ENCODE measurements at regions not wholly inside any gene's neighbourhood (a gene's known extent, or its start where the extent isn't known, plus 50 kb on each side); places are given as distances from the start of the nearest gene placed in this dataset.

- Mint-ChIP-seq H3K27me3 (peaks cover 3% of the 10 kb centered on the region), H3K4me1 (no peaks in the 10 kb centered on the region), H3K27ac (no peak overlapping the region), H3K36me3 (ENCODE audit: low read depth) (no peaks in the 10 kb centered on the region), H3K9me3 (peaks cover 14% of the 10 kb centered on the region), H3K4me3 (no peak overlapping the region)
- DNase-seq (no peak), ATAC-seq (no peak)
Measured at GRCh38 chr17:70230850-70231640, 61.7 kb downstream of the KCNJ2 start.

GRCh38 chr17:70232466-70232865 lies 63.1 kb downstream of the KCNJ2 start:
- no peaks in the 10 kb centered on the region for H3K36me3 Mint-ChIP-seq (ENCODE audit: low read depth)
- H3K27me3 Mint-ChIP-seq, result peaks cover 3% of the 10 kb centered on the region
- H3K4me1 Mint-ChIP-seq, result no peaks in the 10 kb centered on the region
- DNase-seq, result no peak
- no peak overlapping the region for H3K4me3 Mint-ChIP-seq
- no peak overlapping the region for H3K27ac Mint-ChIP-seq
- no peak for ATAC-seq
- H3K9me3 Mint-ChIP-seq, result peaks cover 14% of the 10 kb centered on the region

- H3K9me3 Mint-ChIP-seq, result peaks cover 17% of the 10 kb centered on the region
- peaks cover 2% of the 10 kb centered on the region for H3K27me3 Mint-ChIP-seq
- H3K27ac Mint-ChIP-seq, result no peak overlapping the region
Measured at GRCh38 chr17:70235252-70235651, 65.9 kb downstream of the KCNJ2 start.

GRCh38 chr17:70238228-70238627 lies 68.9 kb downstream of the KCNJ2 start:
- H3K27ac Mint-ChIP-seq, result no peak overlapping the region
- H3K9me3 Mint-ChIP-seq, result peaks cover 14% of the 10 kb centered on the region
- ATAC-seq, result no peak
- H3K4me3 Mint-ChIP-seq, result no peak overlapping the region
- H3K36me3 Mint-ChIP-seq (ENCODE audit: low read depth), result no peaks in the 10 kb centered on the region
- H3K4me1 Mint-ChIP-seq, result no peaks in the 10 kb centered on the region
- DNase-seq, result no peak
- no peaks in the 10 kb centered on the region for H3K27me3 Mint-ChIP-seq

More at GRCh38 chr17:70235252-70235651, 65.9 kb downstream of the KCNJ2 start:
- DNase-seq (no peak), ATAC-seq (no peak)
- Mint-ChIP-seq H3K4me1 (no peaks in the 10 kb centered on the region), H3K36me3 (ENCODE audit: low read depth) (no peaks in the 10 kb centered on the region), H3K4me3 (no peak overlapping the region)

DNA sequence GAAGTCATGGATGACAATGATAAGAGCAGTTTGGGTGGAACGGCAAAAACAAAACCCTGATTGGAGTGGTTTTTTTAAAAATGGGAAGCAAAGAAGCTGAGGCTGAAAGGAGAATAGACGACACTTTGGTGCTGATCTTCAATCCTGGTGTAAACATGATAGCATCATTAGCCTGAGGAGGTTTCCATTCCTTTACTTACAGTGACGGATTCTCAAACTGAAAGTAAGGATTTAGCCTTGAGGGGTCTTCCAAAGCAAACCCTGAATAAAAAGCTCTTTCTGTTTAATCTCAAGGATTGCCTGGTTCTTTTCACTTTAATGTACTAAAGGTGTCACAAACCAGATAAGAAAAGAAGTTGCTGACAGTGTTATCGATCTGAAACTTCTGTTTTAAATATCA lies 69.3 kb downstream of the KCNJ2 start:
- no peaks in the 10 kb centered on the region for H3K36me3 Mint-ChIP-seq (ENCODE audit: low read depth)
- ATAC-seq, result no peak
- no peaks in the 10 kb centered on the region for H3K4me1 Mint-ChIP-seq
- DNase-seq, result no peak
- no peaks in the 10 kb centered on the region for H3K27me3 Mint-ChIP-seq
- H3K4me3 Mint-ChIP-seq, result no peak overlapping the region
- H3K27ac Mint-ChIP-seq, result no peak overlapping the region
- peaks cover 14% of the 10 kb centered on the region for H3K9me3 Mint-ChIP-seq

DNA sequence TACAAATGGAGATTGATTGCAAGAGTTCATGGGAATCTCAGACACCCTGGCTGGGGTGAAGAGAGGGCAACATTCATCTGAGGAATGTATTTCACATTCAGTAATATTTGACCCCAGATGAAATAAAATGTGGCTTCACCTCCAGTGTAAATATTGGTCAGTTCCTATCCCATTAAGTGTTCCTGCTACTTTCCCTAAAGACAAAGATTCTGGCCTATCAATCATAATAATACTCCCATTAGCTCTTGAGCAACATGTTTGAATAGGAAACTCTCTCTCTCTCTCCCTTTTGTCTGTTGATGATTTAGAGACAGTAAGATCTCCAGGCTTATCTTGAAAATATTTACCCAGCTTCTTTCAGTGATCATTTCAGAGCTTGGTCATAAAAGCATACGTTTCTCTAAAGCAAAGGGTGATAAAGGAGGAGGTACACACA lies 70.1 kb downstream of the KCNJ2 start:
- DNase-seq (no peak), ATAC-seq (no peak)
- no peak overlapping the region for H3K27ac Mint-ChIP-seq
- H3K27me3 Mint-ChIP-seq, result no peaks in the 10 kb centered on the region
- H3K4me1 Mint-ChIP-seq, result no peaks in the 10 kb centered on the region
- peaks cover 10% of the 10 kb centered on the region for H3K9me3 Mint-ChIP-seq
- H3K4me3 Mint-ChIP-seq, result no peak overlapping the region
- H3K36me3 Mint-ChIP-seq (ENCODE audit: low read depth), result no peaks in the 10 kb centered on the region

- DNase-seq (no peak), ATAC-seq (no peak)
- Mint-ChIP-seq H3K9me3 (peaks cover 3% of the 10 kb centered on the region), H3K36me3 (ENCODE audit: low read depth) (no peaks in the 10 kb centered on the region), H3K27me3 (no peaks in the 10 kb centered on the region), H3K4me1 (no peaks in the 10 kb centered on the region), H3K27ac (no peak overlapping the region), H3K4me3 (no peak overlapping the region)
Measured at GRCh38 chr17:70241071-70241470, 71.7 kb downstream of the KCNJ2 start.

DNA sequence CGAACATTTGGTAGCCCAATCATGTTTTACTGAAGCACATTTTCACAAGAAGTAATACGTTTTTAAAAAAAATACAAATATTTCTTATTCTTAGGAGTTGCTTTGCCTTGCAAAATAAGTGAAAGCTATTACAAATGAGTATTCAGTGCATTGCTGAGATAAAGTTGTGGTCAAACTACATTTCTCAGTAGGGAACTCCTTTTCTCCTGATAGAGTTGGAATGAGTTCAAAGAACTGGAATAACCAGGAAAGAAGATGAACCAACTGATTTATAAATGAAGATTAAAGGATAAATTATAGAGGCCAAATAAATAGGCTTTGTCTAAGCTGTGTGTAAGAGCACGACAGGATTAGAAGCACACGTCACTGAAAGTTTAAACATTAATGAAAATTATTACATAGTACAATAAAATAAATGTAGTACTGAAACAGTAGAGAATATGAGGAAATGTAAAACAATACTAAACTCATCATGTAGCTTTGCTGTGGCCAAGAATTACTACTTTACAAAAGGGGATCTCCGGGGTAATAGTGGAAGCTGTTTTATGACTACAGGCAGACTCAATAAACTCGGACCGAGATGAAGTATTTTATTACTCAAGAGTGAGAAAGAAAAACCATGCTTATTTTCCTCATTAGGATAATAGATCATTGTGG lies 73.6 kb downstream of the KCNJ2 start:
- DNase-seq, result no peak
- no peak for ATAC-seq
- H3K4me3 Mint-ChIP-seq, result no peak overlapping the region

GRCh38 chr17:70251706-70252105 lies 82.4 kb downstream of the KCNJ2 start:
- H3K9me3 Mint-ChIP-seq, result no peaks in the 10 kb centered on the region
- H3K27ac Mint-ChIP-seq, result no peak overlapping the region
- ATAC-seq (no peak), DNase-seq (no peak)
- no peak overlapping the region for H3K4me3 Mint-ChIP-seq
- no peaks in the 10 kb centered on the region for H3K27me3 Mint-ChIP-seq
- H3K4me1 Mint-ChIP-seq, result no peaks in the 10 kb centered on the region
- no peaks in the 10 kb centered on the region for H3K36me3 Mint-ChIP-seq (ENCODE audit: low read depth)

More for the DNA sequence above, 73.6 kb downstream of the KCNJ2 start:
- Mint-ChIP-seq H3K9me3 (peaks cover 3% of the 10 kb centered on the region), H3K36me3 (ENCODE audit: low read depth) (no peaks in the 10 kb centered on the region), H3K27ac (no peak overlapping the region), H3K27me3 (no peaks in the 10 kb centered on the region), H3K4me1 (no peaks in the 10 kb centered on the region)

DNA sequence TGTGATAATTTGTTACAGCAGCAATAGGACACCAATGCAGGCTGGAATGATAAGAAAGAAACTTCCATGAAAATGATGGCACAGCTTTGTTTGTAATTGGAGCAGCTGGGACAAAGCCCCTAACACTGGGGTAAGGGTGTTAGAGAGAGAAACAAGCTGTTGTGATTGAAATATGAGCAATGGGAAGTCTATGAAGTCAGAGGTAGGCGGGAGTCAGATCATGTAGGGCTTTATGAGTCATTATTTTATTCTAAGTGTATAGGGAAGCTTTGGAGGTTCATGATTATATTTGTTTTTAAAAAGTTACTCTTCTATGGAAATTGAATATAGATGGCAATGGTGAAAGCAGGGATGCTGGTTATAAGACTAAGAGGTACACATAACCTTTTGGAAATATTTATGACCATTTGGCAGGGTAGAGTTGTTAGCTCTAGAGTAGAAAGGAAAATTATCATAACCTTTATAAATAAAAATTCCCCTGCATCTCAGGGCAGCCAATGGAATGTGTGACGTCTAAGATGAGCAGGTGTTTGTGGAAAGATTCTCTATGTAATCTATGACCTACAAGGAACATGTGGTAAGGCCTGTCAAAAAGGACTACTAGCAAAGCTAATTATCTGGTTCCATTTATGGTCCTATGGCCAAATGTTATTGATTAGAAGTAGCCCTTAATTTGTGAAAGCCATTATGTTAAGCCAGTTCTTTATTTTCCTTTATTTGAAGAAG lies 85.6 kb downstream of the KCNJ2 start:
- ATAC-seq (no peak), DNase-seq (no peak)
- no peaks in the 10 kb centered on the region for H3K27me3 Mint-ChIP-seq
- peaks cover 5% of the 10 kb centered on the region for H3K9me3 Mint-ChIP-seq
- H3K4me1 Mint-ChIP-seq, result no peaks in the 10 kb centered on the region
- no peak overlapping the region for H3K4me3 Mint-ChIP-seq
- H3K27ac Mint-ChIP-seq, result no peak overlapping the region
- no peaks in the 10 kb centered on the region for H3K36me3 Mint-ChIP-seq (ENCODE audit: low read depth)

DNA sequence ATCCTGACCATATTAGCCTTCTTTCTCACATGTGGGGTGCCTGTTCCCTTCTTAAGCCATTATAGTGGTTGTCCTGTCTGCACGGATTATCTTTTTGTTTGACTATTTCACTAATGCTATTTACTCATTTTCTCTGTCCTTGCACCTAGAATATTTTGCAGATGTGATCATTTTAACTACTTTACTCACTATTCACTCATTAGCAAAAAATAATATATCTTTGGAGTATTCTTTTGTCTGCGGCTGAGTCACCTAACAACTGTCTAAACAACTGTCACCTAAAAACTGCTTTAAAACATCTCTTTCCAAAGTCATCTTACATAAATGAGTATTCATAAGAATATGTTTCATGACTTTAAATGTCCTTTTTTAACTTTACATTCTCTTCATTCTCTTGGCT lies 87.4 kb downstream of the KCNJ2 start:
- H3K27ac Mint-ChIP-seq, result no peak overlapping the region
- no peak overlapping the region for H3K4me3 Mint-ChIP-seq
- H3K36me3 Mint-ChIP-seq (ENCODE audit: low read depth), result no peaks in the 10 kb centered on the region
- peaks cover 5% of the 10 kb centered on the region for H3K9me3 Mint-ChIP-seq
- ATAC-seq (no peak), DNase-seq (no peak)
- H3K27me3 Mint-ChIP-seq, result no peaks in the 10 kb centered on the region
- H3K4me1 Mint-ChIP-seq, result no peaks in the 10 kb centered on the region

DNA sequence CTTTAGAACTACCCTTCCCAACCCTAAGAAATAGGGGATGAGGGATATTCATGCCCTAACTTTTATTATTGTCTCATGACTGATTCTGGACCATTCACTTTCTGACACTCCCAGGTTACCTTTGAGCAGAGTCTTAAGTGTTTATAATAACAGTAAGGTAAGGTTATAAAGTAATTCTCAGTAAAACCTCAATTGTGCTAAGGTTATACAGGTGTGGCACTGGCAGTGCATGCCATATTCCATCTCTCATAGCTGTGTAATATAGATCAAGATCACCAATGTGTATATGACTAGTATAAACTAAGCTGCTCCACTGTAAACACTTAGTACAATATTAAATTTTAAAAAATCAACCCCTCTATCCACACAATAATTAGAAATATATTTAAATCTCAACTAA lies 89.1 kb downstream of the KCNJ2 start:
- Mint-ChIP-seq H3K27me3 (no peaks in the 10 kb centered on the region), H3K4me1 (no peaks in the 10 kb centered on the region), H3K9me3 (peaks cover 5% of the 10 kb centered on the region), H3K4me3 (no peak overlapping the region), H3K27ac (no peak overlapping the region), H3K36me3 (ENCODE audit: low read depth) (no peaks in the 10 kb centered on the region)
- no peak for ATAC-seq
- no peak for DNase-seq

GRCh38 chr17:70259400-70259799 lies 90.1 kb downstream of the KCNJ2 start:
- Mint-ChIP-seq H3K4me3 (no peak overlapping the region), H3K4me1 (no peaks in the 10 kb centered on the region), H3K27ac (no peak overlapping the region), H3K36me3 (ENCODE audit: low read depth) (no peaks in the 10 kb centered on the region), H3K27me3 (no peaks in the 10 kb centered on the region), H3K9me3 (peaks cover 5% of the 10 kb centered on the region)
- no peak for ATAC-seq
- DNase-seq, result no peak

- no peak for ATAC-seq
- no peaks in the 10 kb centered on the region for H3K4me1 Mint-ChIP-seq
- no peaks in the 10 kb centered on the region for H3K27me3 Mint-ChIP-seq
- no peak overlapping the region for H3K27ac Mint-ChIP-seq
- H3K9me3 Mint-ChIP-seq, result peaks cover 5% of the 10 kb centered on the region
- no peak for DNase-seq
- H3K4me3 Mint-ChIP-seq, result no peak overlapping the region
- no peaks in the 10 kb centered on the region for H3K36me3 Mint-ChIP-seq (ENCODE audit: low read depth)
Measured at GRCh38 chr17:70261170-70261569, 91.8 kb downstream of the KCNJ2 start.

- ATAC-seq (no peak), DNase-seq (no peak)
- Mint-ChIP-seq H3K36me3 (ENCODE audit: low read depth) (no peaks in the 10 kb centered on the region), H3K4me1 (no peaks in the 10 kb centered on the region), H3K9me3 (no peaks in the 10 kb centered on the region), H3K27me3 (no peaks in the 10 kb centered on the region), H3K4me3 (no peak overlapping the region), H3K27ac (no peak overlapping the region)
Measured at GRCh38 chr17:70265471-70265870, 96.1 kb downstream of the KCNJ2 start.

Data from activated naive CD8-positive, alpha-beta T cell treated with anti-CD3 and anti-CD28 coated beads, Interleukin-2, amount 50 U/mL, for 24 hours (primary cell).